Esophagus muscularis mucosa (tissue), 4 donors: ENCODE measurements at regions not wholly inside any gene's neighbourhood (a gene's known extent, or its start where the extent isn't known, plus 50 kb on each side); places are given as distances from the start of the nearest gene placed in this dataset.

Experiments
- EP300 ChIP-seq: sonication (generic); formaldehyde crosslinking; IDR thresholded peaks from one replicate; pipeline ENCODE4 v1.6.1; 2017; ENCODE audit warnings: antibody characterized with exemption
- POLR2A ChIP-seq: fragments of 450-650 bp; IDR thresholded peaks from one replicate; pipeline ENCODE4 v1.6.1; 2017; ENCODE audit warnings: antibody characterized with exemption, moderate library complexity, mild to moderate bottlenecking, low read depth
- POLR2AphosphoS5 ChIP-seq, 2 donors: sonication (generic); formaldehyde crosslinking; IDR thresholded peaks; one replicate each; pipeline ENCODE4 v1.6.1; 2017; ENCODE audit warnings: antibody characterized with exemption in 2 of 2
- TF ChIP-seq, protein P1 (sequence below), 3 experiments: fragments of 200-600 bp in 2 of 3; fragments of 450-650 bp in 1 of 3; sonication (generic) in 2 of 3; IDR thresholded peaks; one replicate each; pipeline ENCODE4 v1.5.1; 2017 to 2019; ENCODE audit warnings: antibody characterized with exemption in 3 of 3, mild to moderate bottlenecking in 2 of 3, moderate library complexity in 1 of 3

- TF ChIP-seq, protein P1, sequence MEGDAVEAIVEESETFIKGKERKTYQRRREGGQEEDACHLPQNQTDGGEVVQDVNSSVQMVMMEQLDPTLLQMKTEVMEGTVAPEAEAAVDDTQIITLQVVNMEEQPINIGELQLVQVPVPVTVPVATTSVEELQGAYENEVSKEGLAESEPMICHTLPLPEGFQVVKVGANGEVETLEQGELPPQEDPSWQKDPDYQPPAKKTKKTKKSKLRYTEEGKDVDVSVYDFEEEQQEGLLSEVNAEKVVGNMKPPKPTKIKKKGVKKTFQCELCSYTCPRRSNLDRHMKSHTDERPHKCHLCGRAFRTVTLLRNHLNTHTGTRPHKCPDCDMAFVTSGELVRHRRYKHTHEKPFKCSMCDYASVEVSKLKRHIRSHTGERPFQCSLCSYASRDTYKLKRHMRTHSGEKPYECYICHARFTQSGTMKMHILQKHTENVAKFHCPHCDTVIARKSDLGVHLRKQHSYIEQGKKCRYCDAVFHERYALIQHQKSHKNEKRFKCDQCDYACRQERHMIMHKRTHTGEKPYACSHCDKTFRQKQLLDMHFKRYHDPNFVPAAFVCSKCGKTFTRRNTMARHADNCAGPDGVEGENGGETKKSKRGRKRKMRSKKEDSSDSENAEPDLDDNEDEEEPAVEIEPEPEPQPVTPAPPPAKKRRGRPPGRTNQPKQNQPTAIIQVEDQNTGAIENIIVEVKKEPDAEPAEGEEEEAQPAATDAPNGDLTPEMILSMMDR (IDR thresholded peaks at IDR 0.05) = no peak
- TF ChIP-seq EP300 = no peak
- no peak for TF ChIP-seq POLR2A
- no peak for TF ChIP-seq POLR2AphosphoS5 (IDR thresholded peaks at IDR 0.05)
Measured at GRCh38 chrX:78603908-78604307, 55.2 kb downstream of the RTL3 start.
